GM20000 (cell line): ENCODE measurements at regions not wholly inside any gene's neighbourhood (a gene's known extent, or its start where the extent isn't known, plus 50 kb on each side); places are given as distances from the start of the nearest gene placed in this dataset.

ENCODE experiments used
- DNase-seq: peaks from one replicate; pipeline ENCODE4 v3.0.0; 2012; ENCODE audit warnings: low spot score
- CTCF ChIP-seq: IDR thresholded peaks from 2 replicates; pipeline ENCODE4 v1.5.1; 2012; ENCODE audit warnings: mild to moderate bottlenecking, control low read depth; ENCODE audit errors: extremely low read depth, missing control alignments

GRCh38 chr12:97160277-97160676 lies 253.2 kb downstream of the NEDD1 start:
- no peak for DNase-seq
- TF ChIP-seq CTCF, result no peak

- no peak for TF ChIP-seq CTCF
- no peak for DNase-seq
These were observed 255.1 kb downstream of the NEDD1 start for GRCh38 chr12:97162173-97162572.

DNA sequence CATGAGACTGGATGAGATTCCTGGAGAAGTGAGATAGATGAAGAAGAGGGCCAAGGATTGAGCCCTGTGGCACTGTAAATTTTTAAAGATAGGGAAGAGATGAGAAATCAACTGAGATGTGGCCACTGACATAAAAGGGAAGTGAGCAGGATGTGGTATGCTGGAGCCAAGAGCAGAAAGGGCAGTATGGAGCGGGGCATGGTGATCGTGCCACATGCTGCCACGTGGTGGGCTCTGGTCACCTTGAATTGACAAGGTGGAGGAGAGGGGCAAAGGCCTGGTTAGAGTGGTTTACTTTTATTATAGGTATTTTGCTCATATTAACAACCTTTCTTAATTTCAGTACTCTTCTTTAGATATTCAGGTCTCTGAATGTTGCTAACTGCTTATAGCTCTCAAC lies 257.9 kb downstream of the NEDD1 start:
- TF ChIP-seq CTCF, result no peak
- DNase-seq, result no peak

DNA sequence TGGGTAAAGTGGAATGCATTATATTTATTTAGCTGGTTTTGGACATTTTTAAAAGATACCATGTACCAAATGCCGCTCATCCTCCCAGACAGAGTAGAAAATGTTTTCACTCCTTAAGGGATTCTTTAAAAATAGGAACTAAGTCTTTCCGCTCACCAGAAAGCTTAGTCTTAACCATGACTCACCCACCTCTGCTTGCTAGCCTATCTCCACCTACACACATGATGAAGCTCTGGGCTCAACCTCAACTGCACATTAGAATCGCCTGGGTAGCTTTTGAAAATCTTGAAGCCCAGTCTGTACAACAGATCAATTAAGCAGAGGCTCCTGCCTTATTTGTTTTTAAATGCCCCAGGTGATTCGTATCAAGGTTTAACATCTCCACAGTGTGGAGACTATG lies 260.5 kb downstream of the NEDD1 start:
- DNase-seq, result no peak
- no peak for TF ChIP-seq CTCF

DNA sequence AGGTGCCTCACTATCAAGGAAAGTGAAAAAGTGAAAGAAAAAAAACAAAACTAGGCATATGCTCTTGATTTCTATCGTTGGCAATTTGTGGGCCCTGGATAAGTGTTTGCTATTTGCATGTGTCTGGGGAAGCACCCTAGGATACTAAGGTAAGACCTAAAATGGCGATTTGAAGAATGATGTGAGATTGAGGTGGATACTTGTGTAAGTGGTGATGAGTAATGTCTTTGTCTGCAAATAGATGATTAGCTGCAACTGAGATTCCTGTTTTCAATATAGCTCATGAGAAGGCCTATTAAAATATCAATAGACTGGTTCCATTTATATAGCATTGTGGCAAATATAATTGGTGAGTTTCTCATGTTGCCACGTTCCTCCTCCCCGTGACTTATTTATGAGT lies 261.7 kb downstream of the NEDD1 start:
- no peak for DNase-seq
- TF ChIP-seq CTCF, result no peak

GRCh38 chr12:97169889-97170567 lies 263.0 kb downstream of the NEDD1 start:
- no peak for DNase-seq
- no peak for TF ChIP-seq CTCF

DNA sequence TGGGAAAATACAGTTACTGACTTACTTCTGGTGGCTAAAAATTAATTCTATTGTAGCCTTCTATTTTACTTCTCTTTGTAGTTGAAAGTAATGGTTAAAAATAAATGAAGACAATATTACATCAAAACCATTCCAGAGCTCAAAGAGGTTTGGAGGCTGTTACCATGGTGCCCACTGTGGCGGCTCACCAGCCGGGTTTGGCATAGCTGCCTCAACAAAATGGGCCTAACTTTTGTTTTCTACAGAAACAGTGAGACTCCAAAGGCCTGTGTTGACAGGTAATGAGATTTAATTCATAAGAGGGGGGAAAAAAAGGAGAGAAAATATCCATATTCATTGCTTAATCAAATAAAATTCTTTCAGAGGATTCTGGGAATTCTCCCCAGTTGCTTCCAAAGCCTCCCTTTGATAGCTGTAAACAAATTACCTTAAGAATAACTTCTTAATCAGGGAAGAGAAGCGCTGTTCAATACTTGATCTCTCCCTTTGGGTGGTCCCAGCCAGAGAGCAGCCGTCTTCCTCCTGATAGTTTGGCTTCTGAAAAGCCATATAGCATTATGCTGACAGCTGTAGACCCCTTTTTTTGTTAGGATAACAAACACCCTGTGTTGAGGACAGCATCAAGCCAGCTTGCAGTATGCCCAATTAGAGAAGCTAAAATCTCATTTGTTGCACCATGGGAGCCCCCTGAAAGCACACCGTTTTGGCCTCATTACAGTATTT lies 266.8 kb downstream of the NEDD1 start:
- no peak for DNase-seq
- TF ChIP-seq CTCF, result no peak
